Skin epidermis (tissue), 12 donors: ENCODE measurements at regions not wholly inside any gene's neighbourhood (a gene's known extent, or its start where the extent isn't known, plus 50 kb on each side); places are given as distances from the start of the nearest gene placed in this dataset.

Experiments
- H3K27ac ChIP-seq, 21 experiments: fragments of 200-600 bp; sonication (generic) in 11 of 21; one replicate each; pipeline ENCODE4 v1.5.0; 2020; ENCODE audit warnings: mild to moderate bottlenecking in 3 of 21, inconsistent platforms in 2 of 21, moderate library complexity in 2 of 21
- H3K4me3 ChIP-seq, 7 experiments: fragments of 200-600 bp; sonication (generic) in 2 of 7; one replicate each; pipeline ENCODE4 v1.5.0; 2020; ENCODE audit warnings: inconsistent platforms in 2 of 7, mild to moderate bottlenecking in 2 of 7, moderate library complexity in 1 of 7

DNA sequence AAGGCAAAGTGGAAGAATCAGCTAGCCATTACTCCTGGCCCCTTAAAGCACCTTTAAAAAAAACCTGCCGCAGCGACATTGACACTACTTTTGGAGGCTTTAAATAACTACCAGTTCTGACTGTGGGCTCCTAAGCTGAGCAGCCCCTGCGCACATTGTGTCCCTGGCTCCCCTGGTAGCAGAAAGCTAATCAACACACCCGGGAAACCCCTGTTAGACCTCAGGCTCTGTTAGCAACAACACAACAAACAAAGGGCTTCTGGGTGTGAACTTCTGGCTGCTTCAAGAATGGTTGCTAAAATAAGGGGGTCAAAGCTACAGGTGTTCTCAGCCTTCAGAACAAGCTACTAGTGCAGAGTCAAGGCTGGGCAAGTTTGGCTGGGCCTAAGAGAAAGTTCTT, 83.6 kb downstream of the TMEM100 start:
- no peak overlapping the region for H3K27ac ChIP-seq
- no peak overlapping the region for H3K4me3 ChIP-seq

DNA sequence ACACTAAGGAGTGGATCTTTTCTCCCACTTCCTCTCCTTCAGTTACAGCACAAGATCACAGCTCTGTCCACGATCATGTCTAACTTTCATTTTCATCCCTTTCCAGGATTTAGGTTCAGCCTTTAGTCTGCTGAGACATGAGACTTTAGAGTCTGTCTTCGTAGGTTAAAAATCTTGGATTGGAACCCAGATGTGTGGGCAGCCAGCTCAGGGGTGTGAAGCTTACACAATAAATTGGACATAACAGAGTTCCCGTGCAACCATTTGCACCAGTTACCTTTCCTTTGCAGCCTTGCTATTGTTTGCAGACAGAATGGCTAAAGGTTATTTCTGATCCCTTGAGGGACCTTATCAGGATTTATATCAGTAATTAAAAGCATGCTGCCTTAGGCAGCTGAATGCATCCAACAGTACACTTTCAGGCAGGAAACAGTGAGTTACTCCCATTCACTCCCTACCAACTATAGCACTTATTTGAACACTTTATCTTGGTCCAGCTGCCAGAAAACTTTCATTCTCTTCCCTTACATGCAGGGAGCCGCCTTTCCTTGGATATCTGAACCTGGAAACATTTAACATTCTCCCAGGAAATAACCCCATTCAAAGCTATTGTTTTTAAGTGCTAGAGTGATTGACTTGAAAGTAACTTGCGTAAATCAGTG, 87.3 kb downstream of the TMEM100 start:
- peak overlapping the region in 1 of 21 experiments; percentile 39 for H3K27ac ChIP-seq
- peak overlapping the region in 1 of 7 experiments; percentile 15 for H3K4me3 ChIP-seq

DNA sequence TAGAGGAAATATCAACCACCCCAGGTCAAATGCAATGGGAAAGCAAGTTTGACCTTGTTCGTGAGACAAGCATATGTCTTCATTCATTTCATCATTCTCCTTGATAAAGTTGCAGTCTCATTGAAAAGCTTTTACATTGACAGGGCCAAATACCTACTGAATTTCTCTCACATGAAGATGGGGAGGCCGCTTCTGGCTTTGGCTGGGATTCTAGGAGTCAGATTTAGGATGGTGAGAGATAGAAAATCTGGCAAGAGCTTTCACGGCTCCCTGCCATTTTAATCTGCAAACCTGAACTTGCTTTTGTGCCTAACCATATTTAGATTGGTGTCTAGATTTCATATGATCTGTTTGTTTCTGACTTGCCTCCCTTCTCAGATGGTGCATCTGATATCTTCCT, 88.0 kb downstream of the TMEM100 start:
- Histone ChIP-seq H3K27ac (peak overlapping the region in 1 of 21 experiments; percentile 39), H3K4me3 (no peak overlapping the region)

DNA sequence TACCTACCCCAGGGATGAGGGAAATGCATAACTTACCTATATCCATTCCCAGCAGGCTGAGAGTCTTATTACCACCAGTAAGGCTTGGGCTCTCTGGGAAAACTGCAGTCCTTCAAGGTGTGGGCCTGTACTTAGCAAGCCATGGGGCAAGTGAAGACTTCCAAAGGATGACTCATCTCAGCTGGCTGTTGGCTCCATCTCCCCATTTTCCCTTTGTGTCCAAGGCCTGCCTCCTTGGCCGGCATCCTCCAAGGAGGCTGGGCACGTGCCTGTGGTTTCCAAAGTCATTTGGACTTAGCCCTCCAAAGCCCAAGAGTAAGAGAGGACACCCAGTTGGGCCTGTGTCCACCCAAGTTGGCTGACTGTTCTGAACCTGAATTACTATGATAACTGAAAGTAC, 89.8 kb downstream of the TMEM100 start:
- no peak overlapping the region for H3K4me3 ChIP-seq
- no peak overlapping the region for H3K27ac ChIP-seq

DNA sequence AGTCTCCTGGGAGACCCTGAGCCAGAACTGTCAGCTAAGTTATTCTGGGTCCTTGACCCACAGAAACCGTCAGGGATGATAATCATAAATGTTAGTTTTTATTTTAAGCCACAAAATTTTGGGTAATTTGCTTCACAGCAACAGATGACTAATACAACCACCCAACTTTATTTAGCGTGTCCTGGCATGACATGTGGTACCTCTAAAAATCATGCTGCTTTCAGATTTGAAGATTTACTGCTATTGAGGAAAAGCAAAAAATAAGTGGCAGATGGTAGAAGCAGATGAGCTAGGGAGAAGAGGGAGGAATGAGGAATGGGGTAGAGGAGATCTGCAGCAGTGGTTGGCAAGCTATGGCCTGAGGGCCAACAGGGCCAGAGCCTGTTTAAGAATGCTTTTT, 90.4 kb downstream of the TMEM100 start:
- H3K27ac ChIP-seq = no peak overlapping the region
- no peak overlapping the region for H3K4me3 ChIP-seq

DNA sequence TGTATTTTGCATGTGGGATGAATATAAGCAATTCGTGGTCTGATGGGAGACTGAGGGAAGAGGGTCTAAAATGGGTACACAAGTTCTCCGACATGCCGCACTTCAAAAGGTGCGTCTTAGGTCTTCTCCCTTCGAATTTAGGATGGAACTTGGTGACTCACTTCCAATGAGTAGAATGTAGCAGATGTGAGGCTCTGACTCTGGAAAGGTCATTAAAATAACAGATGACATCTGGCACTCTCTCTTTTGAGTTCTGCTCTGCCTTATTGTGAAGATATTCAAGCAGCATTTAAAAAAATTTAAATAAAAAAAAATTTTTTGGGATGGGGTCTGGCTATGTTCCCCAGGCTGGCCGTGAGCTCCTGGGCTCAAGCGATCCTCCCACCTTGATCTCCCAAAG, 92.7 kb downstream of the TMEM100 start:
- Histone ChIP-seq H3K27ac (no peak overlapping the region), H3K4me3 (no peak overlapping the region)

DNA sequence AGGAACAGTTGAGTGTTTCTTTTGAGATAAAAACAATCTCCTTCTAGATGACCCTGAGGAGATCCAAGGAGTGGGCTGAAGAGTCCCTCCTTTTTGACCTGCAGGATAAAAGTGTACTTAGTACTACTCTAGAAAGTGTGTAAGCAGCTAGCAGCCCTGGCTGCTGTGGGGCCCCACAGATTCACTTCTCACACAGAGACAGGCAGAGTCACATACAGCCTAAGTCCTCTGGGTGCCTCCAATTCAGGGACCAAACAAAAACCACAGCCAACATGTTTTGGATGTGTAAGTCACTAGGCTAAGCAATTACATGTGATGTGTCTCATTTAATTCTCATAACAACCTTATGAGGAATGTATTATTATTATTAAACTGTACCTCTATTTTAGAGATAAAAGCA, 97.1 kb downstream of the TMEM100 start:
- Histone ChIP-seq H3K4me3 (no peak overlapping the region), H3K27ac (peak overlapping the region in 1 of 21 experiments; percentile 16)

DNA sequence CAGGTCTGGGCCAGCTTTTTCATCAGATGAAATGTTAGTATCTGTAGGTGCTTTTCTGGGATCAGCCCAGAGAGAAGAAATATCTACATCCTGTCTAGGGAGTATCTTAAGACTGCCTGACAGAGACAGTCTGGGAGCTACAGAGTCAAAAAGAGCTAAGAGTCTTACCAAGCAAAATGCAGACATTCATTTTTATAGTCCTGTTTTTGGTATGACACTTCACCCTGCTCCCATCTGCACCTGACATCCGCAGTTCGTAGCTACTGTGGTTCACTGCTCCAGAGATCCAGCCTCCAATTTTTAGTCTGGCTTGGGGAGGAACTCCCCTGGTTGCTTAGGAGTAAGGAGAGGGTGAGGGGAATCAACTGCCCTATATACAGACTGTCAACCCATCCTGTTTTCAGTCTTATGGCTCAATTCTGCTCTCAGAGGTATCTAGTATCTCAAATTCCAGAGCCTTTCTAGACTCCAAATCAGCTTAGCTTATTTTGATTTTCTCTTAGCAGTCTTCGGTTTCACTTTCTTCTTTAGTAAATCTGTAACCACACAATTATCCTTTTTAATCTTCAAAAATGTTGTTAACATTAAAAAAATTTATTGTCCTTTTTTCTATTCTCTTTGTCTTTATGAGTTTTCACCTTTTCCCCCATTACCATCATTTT, 97.8 kb downstream of the TMEM100 start:
- Histone ChIP-seq H3K27ac (peak overlapping the region in 1 of 21 experiments; percentile 30), H3K4me3 (no peak overlapping the region)

DNA sequence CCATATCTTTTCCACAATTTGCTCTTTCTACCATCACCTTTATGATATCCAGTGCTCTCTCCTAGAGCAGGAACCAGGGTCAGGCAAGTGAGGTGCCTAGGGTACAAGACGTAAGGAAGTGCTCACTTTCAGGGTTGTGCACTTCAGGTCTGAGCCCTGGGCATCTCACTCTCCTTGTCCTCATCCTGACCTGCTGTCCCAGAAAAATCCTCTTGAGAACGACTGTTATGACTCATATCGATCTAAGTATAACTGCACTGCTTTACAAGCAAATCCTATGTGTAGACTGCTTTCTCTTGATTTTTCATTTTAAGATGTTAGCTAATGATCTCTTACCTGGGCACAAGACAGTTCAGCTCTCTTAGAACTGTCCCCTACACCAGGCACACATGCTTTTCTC, 100.1 kb downstream of the TMEM100 start:
- Histone ChIP-seq H3K4me3 (no peak overlapping the region), H3K27ac (no peak overlapping the region)

DNA sequence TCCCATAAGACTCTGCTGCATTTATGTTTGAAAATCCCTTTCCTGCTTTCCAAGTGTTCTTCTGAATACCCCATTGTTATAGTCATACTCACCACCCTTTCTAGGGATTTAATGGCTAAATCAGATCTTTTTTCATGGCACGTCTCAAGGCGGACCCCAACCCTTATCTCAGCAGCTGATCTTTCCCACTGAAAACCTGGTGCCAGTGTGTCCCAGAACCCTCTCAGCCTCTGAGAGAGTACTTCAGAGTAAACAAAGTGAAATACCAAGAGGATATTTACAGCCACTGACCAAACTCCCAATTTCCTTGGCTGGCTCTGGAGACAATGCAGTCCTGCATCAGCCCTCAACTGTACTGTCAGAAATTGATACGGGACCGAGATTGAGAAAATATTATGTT, 101.7 kb downstream of the TMEM100 start:
- H3K27ac ChIP-seq = no peak overlapping the region
- H3K4me3 ChIP-seq = no peak overlapping the region

DNA sequence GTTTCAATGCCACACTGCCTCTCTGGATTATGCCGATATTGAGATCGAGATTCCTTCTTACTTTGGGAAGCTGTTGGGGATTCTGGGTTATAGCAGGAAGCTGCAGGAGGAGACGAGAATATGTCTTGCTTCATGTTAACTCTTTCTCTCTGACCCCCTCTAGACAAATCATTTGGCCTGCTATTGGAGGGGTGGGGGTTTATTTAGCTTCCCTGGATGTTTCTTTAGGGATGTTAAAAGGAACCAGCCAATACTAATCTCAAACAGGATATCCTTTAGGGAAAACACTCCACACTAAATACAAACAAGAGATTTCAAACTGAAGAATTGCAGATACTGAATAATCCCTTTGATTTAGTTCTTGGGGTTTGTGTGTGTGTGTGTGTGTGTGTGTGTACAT, 102.6 kb downstream of the TMEM100 start:
- no peak overlapping the region for H3K4me3 ChIP-seq
- no peak overlapping the region for H3K27ac ChIP-seq

DNA sequence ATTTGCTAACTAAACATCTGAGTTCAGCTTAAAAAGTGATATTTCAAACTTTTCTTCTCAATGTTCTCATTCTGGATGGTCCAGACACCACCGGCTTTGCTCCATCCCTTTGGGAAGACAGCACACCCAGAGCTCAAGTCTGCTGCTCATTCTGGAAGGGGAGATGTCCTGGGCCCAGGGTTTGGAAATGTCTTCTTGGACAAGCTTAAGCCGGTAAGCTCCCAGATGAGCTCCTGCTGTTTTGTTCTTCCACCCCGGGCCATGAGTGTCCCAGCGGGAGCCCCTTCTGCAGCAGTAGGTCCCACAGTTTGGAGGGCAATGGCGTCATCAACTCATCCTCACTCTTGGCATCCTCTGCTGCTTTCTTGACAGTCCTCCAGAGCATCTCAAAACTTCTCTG, 105.2 kb downstream of the TMEM100 start:
- no peak overlapping the region for H3K27ac ChIP-seq
- no peak overlapping the region for H3K4me3 ChIP-seq

DNA sequence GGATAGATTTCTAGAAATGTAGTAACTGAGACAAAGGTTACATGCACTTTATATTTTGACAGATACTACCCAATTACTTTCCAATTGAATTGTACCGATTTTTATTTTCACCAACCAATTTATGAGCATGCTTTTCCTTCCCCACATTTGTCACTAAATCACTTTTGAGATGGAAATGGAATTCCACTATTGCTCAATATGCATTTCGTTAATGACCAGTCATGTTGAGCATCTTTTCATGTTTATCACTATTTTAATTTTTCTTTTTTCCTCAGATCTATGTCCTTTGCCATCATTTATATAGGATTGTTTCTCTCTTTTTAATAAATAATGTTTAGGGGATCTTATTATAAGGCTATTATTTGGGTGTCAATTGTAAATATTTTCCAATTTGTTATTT, 102.8 kb upstream of the SMIM36 start:
- H3K27ac ChIP-seq = no peak overlapping the region

DNA sequence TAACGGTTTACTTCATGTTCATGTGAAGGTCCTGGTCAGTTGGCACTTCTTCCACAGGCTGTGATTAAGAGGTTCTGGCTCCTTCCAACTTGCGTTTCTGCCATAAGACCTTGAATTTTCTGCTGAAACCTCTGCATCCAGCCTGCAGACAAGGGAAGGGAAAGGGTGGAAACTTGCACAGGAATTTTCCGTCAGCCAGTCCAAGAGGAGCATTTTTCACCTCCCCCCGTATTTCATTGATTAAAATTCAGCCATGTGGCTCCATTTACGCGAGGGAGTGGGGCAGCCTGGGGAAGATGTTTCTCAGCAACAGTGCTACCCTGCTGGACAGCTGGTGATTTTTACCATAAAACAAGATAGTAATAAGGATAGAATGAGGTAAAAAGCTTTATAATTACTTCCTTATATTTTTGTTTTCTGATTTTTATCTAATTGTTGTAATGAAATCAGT, 101.5 kb upstream of the SMIM36 start:
- Histone ChIP-seq H3K27ac (no peak overlapping the region), H3K4me3 (no peak overlapping the region)

More for the DNA sequence above, 102.8 kb upstream of the SMIM36 start:
- no peak overlapping the region for H3K4me3 ChIP-seq

DNA sequence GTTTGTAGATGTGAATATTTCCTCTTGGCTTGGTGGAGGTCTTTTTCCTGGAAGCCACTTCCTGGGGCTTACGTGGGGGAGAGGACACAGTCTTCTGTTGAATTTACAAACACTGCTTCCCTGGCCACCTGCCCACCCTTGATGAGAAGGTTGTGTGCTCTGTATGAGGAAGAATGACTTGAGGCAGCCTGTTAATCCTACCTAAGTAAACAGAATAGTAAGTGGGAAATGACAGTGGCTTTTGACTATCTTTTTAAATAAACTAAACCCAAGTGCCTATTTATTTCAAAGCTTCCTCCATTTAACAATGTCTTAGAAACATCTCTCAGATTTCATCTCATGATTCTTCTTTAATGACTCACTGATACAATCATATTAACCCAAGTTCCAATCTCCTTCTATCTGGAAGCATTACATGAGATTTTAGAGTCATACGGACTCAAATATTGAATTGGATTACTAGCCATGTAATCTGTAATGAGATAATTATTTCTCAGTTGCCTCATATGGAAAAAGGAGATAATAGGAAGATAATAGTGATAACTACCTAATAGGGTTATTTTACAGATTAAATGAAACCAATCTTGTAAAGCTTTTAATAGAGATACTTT, 96.6 kb upstream of the SMIM36 start:
- Histone ChIP-seq H3K4me3 (no peak overlapping the region), H3K27ac (peak overlapping the region in 1 of 21 experiments; percentile 12)

DNA sequence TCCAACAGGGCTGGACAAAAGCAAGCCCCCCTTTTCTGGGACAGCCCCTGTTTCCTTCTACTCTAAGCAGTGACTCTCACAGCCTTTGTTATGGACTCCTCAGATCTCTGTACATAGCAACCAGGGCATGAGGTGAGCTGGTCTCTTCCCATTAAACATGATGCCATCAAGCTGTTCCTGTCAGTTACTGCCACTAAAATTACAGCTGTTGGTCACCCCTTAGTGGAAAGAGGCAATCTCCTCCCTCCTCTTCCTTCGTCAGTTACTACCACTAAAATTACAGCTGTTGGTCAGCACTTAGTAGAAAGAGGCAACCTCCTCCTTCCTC, 95.2 kb upstream of the SMIM36 start:
- H3K4me3 ChIP-seq = no peak overlapping the region
- no peak overlapping the region for H3K27ac ChIP-seq

DNA sequence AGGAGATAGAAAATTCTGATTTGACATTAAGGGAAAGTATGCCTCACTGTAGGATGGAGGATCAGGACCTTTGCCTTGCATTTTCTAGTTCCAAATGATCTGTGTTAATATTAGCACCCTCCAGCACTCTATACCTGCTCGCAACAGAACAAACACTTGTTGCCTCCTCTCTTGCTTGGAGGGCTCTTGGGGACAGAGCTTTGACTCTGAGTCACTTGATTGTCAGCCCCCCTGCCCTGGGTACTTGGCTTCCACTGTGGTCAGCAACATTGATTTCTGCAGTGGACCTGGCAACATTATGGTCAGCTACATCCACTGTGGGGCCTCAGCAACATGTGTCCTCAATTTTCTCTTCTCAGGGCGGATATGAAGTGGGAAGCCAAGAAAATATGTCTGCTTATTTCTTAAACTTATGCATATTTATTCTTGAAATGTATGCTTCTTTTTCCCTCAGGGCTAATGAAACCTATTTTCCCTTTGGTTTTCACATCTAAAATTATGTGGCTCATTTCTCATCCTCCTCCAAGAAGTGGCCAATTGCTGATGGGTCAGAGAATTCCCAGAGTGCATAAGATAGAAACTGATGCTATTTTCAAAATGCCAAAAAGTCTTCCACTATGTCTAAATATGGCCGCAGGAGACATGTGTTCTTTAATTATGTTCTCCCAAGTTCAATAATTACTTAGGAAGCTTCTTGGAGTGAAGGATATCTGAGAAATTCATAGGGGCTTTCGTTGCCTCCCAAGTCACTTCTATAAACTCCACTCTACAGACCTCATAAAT, 94.6 kb upstream of the SMIM36 start:
- no peak overlapping the region for H3K4me3 ChIP-seq
- H3K27ac ChIP-seq = no peak overlapping the region

DNA sequence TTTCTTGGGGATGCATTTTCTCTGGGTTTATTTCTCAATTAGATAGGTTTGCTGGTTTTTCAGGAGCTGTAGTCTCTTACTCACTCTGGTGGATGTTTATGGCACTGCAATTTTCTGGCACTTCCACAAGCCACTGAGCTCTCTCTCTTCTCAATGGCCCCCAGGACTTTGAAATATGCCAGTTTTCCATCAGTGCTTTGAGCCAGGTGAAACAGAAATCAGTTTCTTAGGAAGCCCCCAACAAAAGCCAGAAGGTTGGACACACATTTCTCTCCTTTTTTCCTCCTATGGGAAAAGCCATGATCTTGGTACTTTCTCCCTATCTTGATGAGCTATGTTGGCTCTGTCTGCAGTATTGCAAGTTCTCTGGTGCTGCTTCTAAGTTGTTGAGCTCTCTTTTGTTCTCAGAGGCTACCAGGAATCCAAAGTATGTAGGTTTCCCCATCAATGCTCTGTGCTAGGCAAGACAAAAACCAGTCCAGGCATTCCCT, 90.7 kb upstream of the SMIM36 start:
- Histone ChIP-seq H3K27ac (no peak overlapping the region), H3K4me3 (no peak overlapping the region)

DNA sequence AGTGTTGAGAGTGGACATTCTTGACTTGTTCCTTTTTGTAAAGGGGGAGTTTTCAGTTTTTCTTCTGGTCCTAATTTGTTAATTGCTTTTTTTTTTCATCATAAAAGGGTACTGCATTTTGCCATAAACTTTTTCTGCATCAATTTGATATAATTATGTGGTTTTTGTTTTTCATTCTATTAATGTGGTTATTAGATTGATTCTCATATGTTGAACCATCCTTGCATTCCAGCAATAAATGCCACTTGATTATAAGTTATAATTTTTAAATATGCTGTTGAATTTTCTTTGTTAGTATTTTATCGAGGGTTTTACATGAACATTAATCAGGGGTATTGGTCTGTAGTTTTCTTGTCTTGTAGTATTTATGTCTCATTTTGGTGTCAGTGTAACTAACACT, 87.2 kb upstream of the SMIM36 start:
- Histone ChIP-seq H3K27ac (no peak overlapping the region), H3K4me3 (no peak overlapping the region)

DNA sequence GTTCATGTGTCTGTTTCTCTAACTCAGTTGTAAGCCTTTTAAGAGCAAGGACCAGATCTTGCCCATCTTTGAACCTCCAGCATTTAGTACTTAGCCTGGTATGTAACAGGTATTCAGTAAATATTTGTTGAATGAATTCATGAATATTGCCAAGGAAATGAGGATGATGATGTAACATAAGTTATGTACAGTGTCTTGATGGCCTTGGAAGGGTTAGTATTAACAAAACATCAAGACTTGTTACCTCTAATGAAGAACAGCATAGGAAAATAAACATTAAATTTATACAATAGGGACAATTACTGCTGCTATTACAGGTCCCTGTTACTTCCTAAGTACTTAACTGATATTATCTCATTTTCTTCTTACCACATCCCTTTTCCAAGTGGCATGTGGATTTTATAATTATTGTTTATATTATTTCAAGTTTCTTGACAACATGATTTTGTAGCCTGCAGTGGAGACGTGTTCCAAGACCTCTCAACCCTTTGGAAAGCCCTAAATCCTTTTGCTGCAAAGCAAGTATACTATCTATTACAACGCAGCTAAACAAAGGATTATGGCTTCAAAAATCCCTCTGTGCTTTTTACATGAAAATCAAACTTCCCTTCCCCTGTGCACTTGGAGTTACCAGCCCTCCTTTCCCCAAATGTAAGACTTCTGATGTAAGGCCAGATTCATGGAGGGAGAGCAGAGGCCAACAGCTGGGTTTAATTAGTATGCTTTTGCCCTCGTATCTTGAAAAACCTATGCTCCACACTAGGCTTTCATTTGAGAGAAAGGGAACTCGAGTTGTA, 77.4 kb upstream of the SMIM36 start:
- Histone ChIP-seq H3K27ac (peak overlapping the region in 7 of 21 experiments; percentile 4 to 68 (median 51)), H3K4me3 (no peak overlapping the region)
